Thyroid gland (tissue), 4 donors: ENCODE measurements at regions not wholly inside any gene's neighbourhood (a gene's known extent, or its start where the extent isn't known, plus 50 kb on each side); places are given as distances from the start of the nearest gene placed in this dataset.

Source experiments
- CTCF ChIP-seq, 6 experiments: fragments of 200-600 bp in 3 of 6; fragments of 450-650 bp in 3 of 6; sonication (generic) in 3 of 6; IDR thresholded peaks; one replicate each; pipeline ENCODE4 v1.5.1; 2016 to 2019; ENCODE audit warnings: antibody characterized with exemption in 6 of 6, mild to moderate bottlenecking in 2 of 6, inconsistent platforms in 1 of 6, moderate library complexity in 1 of 6
- POLR2A ChIP-seq, 2 donors: fragments of 450-650 bp; IDR thresholded peaks; one replicate each; pipeline ENCODE4 v1.6.1; 2017; ENCODE audit warnings: antibody characterized with exemption in 2 of 2, mild to moderate bottlenecking in 2 of 2, moderate library complexity in 1 of 2

GRCh38 chrX:113274791-113275190, 434.2 kb upstream of the AMOT start:
- TF ChIP-seq CTCF (IDR thresholded peaks at IDR 0.05): no peak
- TF ChIP-seq POLR2A (IDR thresholded peaks at IDR 0.05): no peak
